Nephron (organoid): ENCODE measurements at regions not wholly inside any gene's neighbourhood (a gene's known extent, or its start where the extent isn't known, plus 50 kb on each side); places are given as distances from the start of the nearest gene placed in this dataset.
"Not testable (repeated sequence)": the region's sequence is repeated elsewhere in the genome, so short reads cannot be mapped to it uniquely, and the experiment has no call there.

Source experiments
- H3K27ac Mint-ChIP-seq, 3 experiments: 2 replicates each; pipeline ENCODE4 v1.8.0; 2020; ENCODE audit warnings: mixed read lengths in 3 of 3, mild to moderate bottlenecking in 2 of 3, moderate library complexity in 1 of 3
- H3K27me3 Mint-ChIP-seq: 2 replicates; pipeline ENCODE4 v1.8.0; 2021; ENCODE audit warnings: low read depth, mild to moderate bottlenecking, moderate library complexity, mixed read lengths
- H3K36me3 Mint-ChIP-seq: 2 replicates; pipeline ENCODE4 v1.8.0; 2020; ENCODE audit warnings: low read depth, mixed read lengths
- H3K4me1 Mint-ChIP-seq: 2 replicates; pipeline ENCODE4 v1.8.0; 2020; ENCODE audit warnings: mixed read lengths
- H3K4me3 Mint-ChIP-seq, 3 experiments: 2 replicates each; pipeline ENCODE4 v1.8.0; 2020; ENCODE audit warnings: mild to moderate bottlenecking in 3 of 3, mixed read lengths in 3 of 3, moderate library complexity in 2 of 3
- H3K9me3 Mint-ChIP-seq: 2 replicates; pipeline ENCODE4 v1.8.0; 2020; ENCODE audit warnings: mixed read lengths
- TF ChIP-seq, protein P1 (sequence below), 3 experiments: fragments of 200-600 bp; sonication (generic); IDR thresholded peaks; one replicate each; pipeline ENCODE4 v1.5.0; 2021; ENCODE audit warnings: antibody characterized with exemption in 3 of 3; ENCODE audit not compliant: unreplicated experiment in 3 of 3

DNA sequence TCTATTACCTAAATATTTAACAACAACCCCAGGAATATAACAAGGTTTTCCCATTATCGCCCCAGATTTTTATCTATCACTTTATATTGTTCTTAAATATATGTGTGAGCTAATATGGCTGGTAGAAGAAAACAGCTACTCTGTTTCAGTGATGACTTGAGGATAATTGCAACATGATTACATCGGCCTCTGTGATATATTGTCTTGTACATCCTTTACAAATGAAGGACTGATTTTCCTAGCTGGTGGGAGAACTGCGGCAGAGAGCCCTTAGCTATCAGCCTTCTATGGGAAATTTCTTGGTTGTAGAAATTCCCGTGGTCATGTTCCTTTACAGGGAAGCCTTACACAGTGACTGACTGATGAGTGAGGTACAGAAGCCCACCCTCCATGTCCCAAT lies 110.9 kb upstream of the ZNF717 start:
- no peak overlapping the region for H3K4me3 Mint-ChIP-seq
- no peaks in the 10 kb centered on the region for H3K9me3 Mint-ChIP-seq
- H3K36me3 Mint-ChIP-seq = no peaks in the 10 kb centered on the region
- peaks cover 9% of the 10 kb centered on the region for H3K4me1 Mint-ChIP-seq
- no peaks in the 10 kb centered on the region for H3K27me3 Mint-ChIP-seq
- no peak overlapping the region for H3K27ac Mint-ChIP-seq
- TF ChIP-seq, protein P1, sequence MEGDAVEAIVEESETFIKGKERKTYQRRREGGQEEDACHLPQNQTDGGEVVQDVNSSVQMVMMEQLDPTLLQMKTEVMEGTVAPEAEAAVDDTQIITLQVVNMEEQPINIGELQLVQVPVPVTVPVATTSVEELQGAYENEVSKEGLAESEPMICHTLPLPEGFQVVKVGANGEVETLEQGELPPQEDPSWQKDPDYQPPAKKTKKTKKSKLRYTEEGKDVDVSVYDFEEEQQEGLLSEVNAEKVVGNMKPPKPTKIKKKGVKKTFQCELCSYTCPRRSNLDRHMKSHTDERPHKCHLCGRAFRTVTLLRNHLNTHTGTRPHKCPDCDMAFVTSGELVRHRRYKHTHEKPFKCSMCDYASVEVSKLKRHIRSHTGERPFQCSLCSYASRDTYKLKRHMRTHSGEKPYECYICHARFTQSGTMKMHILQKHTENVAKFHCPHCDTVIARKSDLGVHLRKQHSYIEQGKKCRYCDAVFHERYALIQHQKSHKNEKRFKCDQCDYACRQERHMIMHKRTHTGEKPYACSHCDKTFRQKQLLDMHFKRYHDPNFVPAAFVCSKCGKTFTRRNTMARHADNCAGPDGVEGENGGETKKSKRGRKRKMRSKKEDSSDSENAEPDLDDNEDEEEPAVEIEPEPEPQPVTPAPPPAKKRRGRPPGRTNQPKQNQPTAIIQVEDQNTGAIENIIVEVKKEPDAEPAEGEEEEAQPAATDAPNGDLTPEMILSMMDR (IDR thresholded peaks at IDR 0.05; ENCODE audit: unreplicated experiment in 3 of 3) = no peak

DNA sequence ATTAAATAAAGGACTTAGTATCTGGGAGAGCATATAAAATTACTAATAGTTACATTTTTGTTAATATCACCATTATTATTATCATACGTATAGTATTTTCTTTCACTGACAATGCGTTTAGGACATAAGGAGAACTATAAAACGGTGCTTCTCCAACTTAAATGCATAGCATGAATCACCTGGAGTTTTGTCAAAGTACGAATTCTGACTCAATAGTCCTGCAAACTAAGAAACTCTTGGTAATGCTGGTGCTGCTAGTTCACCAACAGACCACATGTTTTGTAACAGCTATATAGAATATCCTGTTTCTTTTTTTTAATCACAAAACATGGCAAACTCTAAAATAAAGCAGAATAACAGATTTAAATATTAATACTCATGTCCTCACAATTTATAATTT lies 116.1 kb upstream of the ZNF717 start:
- not testable (repeated sequence) for H3K27ac Mint-ChIP-seq, H3K4me3 Mint-ChIP-seq, H3K9me3 Mint-ChIP-seq, H3K36me3 Mint-ChIP-seq, H3K27me3 Mint-ChIP-seq
- peaks cover 13% of the 10 kb centered on the region for H3K4me1 Mint-ChIP-seq

DNA sequence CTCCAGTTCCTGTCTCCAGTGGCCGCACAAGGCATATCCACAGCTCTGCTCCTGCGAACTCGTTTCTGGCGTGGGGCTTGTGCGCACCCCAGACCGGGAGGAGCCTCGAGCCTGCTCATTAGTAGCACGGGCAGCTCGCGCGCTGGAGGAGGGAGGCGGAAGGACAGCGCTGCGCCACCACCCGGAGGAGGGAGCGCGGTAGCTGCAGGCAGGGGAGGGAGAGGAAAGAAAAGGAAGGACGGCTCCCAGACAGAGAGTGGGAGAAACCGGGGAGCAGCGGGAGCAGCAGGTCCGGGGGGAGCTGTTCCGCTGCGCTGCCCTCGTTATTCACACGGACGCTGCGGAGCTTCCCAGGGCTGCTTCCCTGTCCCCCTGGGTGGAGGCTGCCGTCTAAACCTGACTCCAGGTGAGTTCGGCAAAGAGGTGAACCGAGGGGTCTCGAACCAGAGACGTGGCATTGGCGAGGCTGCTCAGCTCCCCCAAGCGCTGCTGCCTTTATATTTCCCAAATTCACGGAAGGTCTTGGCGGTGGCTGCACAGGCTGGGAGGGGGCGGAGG lies 121.3 kb upstream of the ZNF717 start:
- H3K9me3 Mint-ChIP-seq = peaks cover 3% of the 10 kb centered on the region
- TF ChIP-seq, protein P1 (IDR thresholded peaks at IDR 0.05; ENCODE audit: unreplicated experiment in 3 of 3) = peak; percentile 34 to 50 (median 39)

DNA sequence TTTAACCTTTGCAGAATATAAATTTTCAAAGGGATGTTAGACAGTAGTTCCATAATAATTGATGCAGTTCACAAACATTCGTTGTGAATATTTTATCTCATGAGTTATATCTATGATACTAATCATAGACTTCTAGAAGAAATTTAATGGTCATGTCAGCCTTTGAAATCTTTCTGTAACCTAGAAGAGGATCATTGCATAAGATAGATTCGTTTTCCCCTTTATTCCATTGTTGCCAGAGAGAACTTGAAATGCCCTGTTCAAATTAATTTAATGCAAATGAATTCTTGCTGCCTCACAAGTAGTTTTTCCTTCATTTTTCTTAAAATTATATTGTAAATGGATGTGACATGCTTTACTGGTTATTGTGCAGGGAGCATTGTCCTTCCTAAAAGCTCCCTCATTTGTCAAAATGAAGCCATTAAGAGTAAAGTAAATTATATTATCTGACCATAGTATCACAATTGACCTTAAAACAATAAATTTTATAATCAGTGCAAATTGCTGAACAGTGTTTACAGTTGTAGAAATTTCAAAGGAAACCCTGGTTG lies 128.5 kb upstream of the ZNF717 start:
- no peaks in the 10 kb centered on the region for H3K4me1 Mint-ChIP-seq
- peaks cover 3% of the 10 kb centered on the region for H3K36me3 Mint-ChIP-seq
- H3K27me3 Mint-ChIP-seq = peaks cover 6% of the 10 kb centered on the region
- H3K27ac Mint-ChIP-seq = peak overlapping the region in 1 of 3 experiments; percentile 7
- TF ChIP-seq, protein P1 (IDR thresholded peaks at IDR 0.05; ENCODE audit: unreplicated experiment in 3 of 3) = no peak
- H3K4me3 Mint-ChIP-seq = no peak overlapping the region
- peaks cover 18% of the 10 kb centered on the region for H3K9me3 Mint-ChIP-seq

More for the DNA sequence above, 121.3 kb upstream of the ZNF717 start:
- H3K27ac Mint-ChIP-seq = peak overlapping the region; percentile 87 to 90 (median 87)
- peaks cover 16% of the 10 kb centered on the region for H3K27me3 Mint-ChIP-seq
- H3K4me1 Mint-ChIP-seq = peaks cover 11% of the 10 kb centered on the region
- peak overlapping the region; percentile 92 to 97 (median 92) for H3K4me3 Mint-ChIP-seq
- no peaks in the 10 kb centered on the region for H3K36me3 Mint-ChIP-seq

DNA sequence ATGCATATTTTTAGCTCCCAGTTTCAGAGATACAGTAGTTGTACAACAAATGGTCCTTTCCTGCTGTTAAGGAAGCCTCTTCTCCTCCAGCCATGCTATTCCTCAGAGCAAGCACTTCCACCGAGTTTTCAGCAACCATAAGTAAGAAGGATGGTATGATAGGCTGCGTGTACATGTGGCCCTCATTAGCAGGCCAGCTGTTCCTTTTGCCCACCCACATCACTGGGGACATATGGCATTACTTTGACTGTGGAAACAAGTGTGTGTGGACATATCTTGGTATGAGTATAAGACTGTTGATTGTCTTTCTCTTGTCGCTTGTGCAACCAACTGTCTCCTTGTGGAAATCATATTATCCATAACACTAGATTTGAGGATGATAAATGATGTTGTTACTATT lies 129.4 kb upstream of the ZNF717 start:
- not testable (repeated sequence) for H3K36me3 Mint-ChIP-seq, H3K4me3 Mint-ChIP-seq, H3K4me1 Mint-ChIP-seq, H3K27ac Mint-ChIP-seq, H3K27me3 Mint-ChIP-seq
- H3K9me3 Mint-ChIP-seq = peaks cover 21% of the 10 kb centered on the region

DNA sequence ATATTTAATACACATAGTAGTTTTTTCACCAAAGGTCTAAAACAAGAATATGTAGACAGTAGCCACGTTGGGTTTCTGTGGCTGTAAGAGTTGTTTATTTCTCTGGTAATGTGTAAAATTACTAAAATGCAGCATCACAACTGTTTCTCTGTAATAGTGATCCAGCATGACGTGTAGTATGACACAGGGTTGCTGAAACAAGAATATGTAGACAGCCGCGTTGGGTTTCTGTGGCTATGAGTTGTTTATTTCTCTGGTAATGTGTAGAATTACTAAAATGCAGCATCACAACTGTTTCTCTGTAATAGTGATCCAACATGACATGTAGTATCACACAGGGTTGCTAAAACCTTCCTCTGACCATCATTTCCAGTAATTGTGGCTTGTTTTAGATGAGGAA lies 153.6 kb upstream of the ZNF717 start:
- Mint-ChIP-seq H3K36me3 (no peaks in the 10 kb centered on the region), H3K4me3 (no peak overlapping the region), H3K4me1 (peaks cover 4% of the 10 kb centered on the region), H3K27ac (no peak overlapping the region), H3K9me3 (no peaks in the 10 kb centered on the region), H3K27me3 (no peaks in the 10 kb centered on the region)
- TF ChIP-seq, protein P1 (IDR thresholded peaks at IDR 0.05; ENCODE audit: unreplicated experiment in 3 of 3) = no peak

DNA sequence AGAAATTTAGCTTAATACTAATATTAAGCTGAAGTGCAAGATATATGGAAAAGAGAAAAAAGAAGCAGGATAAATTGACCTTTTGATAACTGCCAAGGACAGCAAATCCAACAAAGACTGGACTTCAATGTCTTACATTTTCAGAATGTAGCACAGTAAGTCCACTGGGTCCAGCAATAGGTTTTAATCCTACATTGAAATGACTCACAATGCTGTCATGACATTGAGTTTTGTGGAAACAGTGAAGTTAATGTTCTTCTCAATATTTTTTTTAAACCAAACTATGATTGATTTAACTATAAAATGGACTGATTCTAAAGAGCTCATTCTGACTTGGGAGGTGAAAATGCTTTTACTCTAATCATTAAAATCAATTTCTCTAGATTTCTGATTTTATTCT lies 166.6 kb upstream of the ZNF717 start:
- Mint-ChIP-seq H3K36me3 (no peaks in the 10 kb centered on the region), H3K4me1 (no peaks in the 10 kb centered on the region), H3K4me3 (no peak overlapping the region), H3K9me3 (no peaks in the 10 kb centered on the region), H3K27ac (no peak overlapping the region), H3K27me3 (no peaks in the 10 kb centered on the region)
- TF ChIP-seq, protein P1 (IDR thresholded peaks at IDR 0.05; ENCODE audit: unreplicated experiment in 3 of 3) = no peak

DNA sequence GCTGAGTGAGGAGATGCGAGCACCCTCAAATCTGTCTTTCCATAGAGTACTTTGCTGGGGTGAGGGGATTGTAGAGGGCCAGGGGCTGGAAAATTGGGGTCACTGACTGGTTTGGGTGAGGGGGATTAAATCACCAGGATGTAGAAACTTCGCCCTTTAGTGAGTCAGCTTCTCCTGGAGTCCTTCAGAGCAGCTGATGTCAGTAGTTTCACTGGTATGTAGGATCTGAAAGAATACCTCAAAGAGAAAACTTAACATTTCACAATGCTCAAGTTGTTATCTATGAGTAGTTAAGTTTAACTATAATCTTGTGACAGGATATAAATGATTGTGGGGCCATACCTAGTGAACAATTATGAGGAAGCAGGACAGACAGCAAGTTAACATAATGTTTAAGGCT lies 174.7 kb upstream of the ZNF717 start:
- not testable (repeated sequence) for H3K4me1 Mint-ChIP-seq, H3K27ac Mint-ChIP-seq, H3K36me3 Mint-ChIP-seq, H3K27me3 Mint-ChIP-seq, H3K4me3 Mint-ChIP-seq
- H3K9me3 Mint-ChIP-seq = peaks cover 23% of the 10 kb centered on the region

DNA sequence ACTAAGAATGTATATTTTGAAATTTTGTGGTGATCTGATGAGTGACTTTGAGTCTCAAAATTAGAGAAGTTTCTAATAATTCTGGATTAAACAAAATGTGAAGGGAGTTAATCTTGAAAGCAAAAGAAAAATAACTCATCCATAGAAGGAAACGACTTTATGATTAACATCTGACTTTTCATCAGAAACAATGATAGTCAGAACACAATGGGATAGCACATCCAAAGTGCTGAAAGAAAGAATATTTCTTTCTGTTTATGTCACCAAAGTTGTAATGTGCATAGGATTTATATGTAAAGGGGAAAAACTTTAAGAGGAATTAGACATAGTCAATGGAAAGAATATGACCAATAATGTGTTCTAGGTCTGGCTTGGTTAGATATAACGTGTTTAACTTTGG lies 176.7 kb upstream of the ZNF717 start:
- peaks cover 26% of the 10 kb centered on the region for H3K9me3 Mint-ChIP-seq
- not testable (repeated sequence) for H3K27ac Mint-ChIP-seq, H3K4me1 Mint-ChIP-seq, H3K4me3 Mint-ChIP-seq, H3K36me3 Mint-ChIP-seq, H3K27me3 Mint-ChIP-seq
